ENCODE measurements at regions not wholly inside any gene's neighbourhood (a gene's known extent, or its start where the extent isn't known, plus 50 kb on each side); places are given as distances from the start of the nearest gene placed in this dataset.

DNA sequence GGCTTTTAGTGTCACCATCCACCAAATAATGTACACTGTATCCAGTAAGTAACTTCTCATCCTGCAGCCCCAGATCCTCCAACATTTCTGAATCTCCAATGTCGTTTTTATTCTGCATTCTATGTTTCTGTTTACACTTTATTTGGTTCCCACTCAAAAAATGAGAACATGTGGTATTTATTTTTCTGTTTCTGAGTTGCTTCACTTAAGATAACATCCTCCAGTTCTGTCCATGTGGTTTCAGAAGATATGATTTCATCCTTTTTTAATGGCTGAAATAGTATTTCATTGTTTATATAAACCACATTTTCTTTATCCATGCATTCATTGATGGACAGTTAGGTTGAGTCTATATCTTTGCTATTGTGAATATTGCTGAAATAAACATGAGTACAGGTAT, 677.3 kb upstream of the FTMT start:
- TF ChIP-seq, protein P1, sequence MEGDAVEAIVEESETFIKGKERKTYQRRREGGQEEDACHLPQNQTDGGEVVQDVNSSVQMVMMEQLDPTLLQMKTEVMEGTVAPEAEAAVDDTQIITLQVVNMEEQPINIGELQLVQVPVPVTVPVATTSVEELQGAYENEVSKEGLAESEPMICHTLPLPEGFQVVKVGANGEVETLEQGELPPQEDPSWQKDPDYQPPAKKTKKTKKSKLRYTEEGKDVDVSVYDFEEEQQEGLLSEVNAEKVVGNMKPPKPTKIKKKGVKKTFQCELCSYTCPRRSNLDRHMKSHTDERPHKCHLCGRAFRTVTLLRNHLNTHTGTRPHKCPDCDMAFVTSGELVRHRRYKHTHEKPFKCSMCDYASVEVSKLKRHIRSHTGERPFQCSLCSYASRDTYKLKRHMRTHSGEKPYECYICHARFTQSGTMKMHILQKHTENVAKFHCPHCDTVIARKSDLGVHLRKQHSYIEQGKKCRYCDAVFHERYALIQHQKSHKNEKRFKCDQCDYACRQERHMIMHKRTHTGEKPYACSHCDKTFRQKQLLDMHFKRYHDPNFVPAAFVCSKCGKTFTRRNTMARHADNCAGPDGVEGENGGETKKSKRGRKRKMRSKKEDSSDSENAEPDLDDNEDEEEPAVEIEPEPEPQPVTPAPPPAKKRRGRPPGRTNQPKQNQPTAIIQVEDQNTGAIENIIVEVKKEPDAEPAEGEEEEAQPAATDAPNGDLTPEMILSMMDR (IDR thresholded peaks at IDR 0.05; ENCODE audit: borderline replicate concordance, extremely low read depth, low read length, poor library complexity, severe bottlenecking): no peak
- no peak for TF ChIP-seq EZH2 (IDR thresholded peaks at IDR 0.05; ENCODE audit: borderline replicate concordance, low read depth, low read length, severe bottlenecking)
